ENCODE measurements at regions not wholly inside any gene's neighbourhood (a gene's known extent, or its start where the extent isn't known, plus 50 kb on each side); places are given as distances from the start of the nearest gene placed in this dataset.

DNA sequence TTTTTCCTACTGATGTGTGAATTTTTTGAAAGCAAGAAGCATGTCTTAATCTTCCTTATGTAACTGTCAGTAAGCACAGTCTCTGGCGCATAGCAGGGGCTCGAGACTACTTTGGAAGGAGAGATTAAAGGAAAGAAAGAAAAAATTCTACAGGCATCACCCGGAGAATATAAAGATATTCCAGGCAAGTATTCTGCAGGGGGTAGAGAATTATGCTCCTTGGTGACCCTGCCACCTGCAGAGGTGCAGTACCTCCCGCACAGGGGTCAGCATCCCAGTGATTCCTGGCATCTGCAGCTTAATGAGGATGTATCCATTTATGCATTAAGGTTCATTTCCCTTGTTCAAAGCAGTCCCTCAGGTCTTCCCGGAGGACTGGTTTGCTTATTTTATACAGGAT lies 87.6 kb upstream of the WLS start:
- H3K4me3 ChIP-seq (ENCODE audit: low read depth, low read length, poor library complexity, severe bottlenecking), result no peak overlapping the region
- no peaks in the 10 kb centered on the region for H3K9me3 ChIP-seq (ENCODE audit: low read depth, low read length, poor library complexity, severe bottlenecking)
- DNase-seq (ENCODE audit: low spot score), result no peak
- H3K27ac ChIP-seq (ENCODE audit: low read depth, low read length, poor library complexity, severe bottlenecking), result no peak overlapping the region
- POLR2A ChIA-PET (ENCODE audit: low non-redundant PET), result no interaction called here
- intact Hi-C loops (cut with micrococcal nuclease; ENCODE audit: unreplicated experiment), result no loop called here
- BruUV-seq (replicated peaks), result no TSS peak
- TF ChIP-seq EZH2 (IDR thresholded peaks at IDR 0.05; ENCODE audit: borderline replicate concordance, low read depth, low read length, poor library complexity, severe bottlenecking), result no peak
- TF ChIP-seq, protein P1, sequence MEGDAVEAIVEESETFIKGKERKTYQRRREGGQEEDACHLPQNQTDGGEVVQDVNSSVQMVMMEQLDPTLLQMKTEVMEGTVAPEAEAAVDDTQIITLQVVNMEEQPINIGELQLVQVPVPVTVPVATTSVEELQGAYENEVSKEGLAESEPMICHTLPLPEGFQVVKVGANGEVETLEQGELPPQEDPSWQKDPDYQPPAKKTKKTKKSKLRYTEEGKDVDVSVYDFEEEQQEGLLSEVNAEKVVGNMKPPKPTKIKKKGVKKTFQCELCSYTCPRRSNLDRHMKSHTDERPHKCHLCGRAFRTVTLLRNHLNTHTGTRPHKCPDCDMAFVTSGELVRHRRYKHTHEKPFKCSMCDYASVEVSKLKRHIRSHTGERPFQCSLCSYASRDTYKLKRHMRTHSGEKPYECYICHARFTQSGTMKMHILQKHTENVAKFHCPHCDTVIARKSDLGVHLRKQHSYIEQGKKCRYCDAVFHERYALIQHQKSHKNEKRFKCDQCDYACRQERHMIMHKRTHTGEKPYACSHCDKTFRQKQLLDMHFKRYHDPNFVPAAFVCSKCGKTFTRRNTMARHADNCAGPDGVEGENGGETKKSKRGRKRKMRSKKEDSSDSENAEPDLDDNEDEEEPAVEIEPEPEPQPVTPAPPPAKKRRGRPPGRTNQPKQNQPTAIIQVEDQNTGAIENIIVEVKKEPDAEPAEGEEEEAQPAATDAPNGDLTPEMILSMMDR (conservative IDR thresholded peaks at IDR 0.05; ENCODE audit: low read depth, low read length), result no peak
- CTCF ChIA-PET, result no interaction called here
- no peaks in the 10 kb centered on the region for H3K27me3 ChIP-seq (replicated peaks; ENCODE audit: insufficient read depth, low read depth, low read length, poor library complexity)
- H3K36me3 ChIP-seq (ENCODE audit: insufficient read depth, low read length, poor library complexity, severe bottlenecking), result no peaks in the 10 kb centered on the region
- H3K4me1 ChIP-seq (ENCODE audit: insufficient read depth, low read length, poor library complexity, severe bottlenecking), result no peaks in the 10 kb centered on the region

- Histone ChIP-seq H3K4me1 (ENCODE audit: insufficient read depth, low read length, poor library complexity, severe bottlenecking) (peaks cover 14% of the 10 kb centered on the region), H3K4me3 (ENCODE audit: low read depth, low read length, poor library complexity, severe bottlenecking) (no peak overlapping the region), H3K9me3 (ENCODE audit: low read depth, low read length, poor library complexity, severe bottlenecking) (no peaks in the 10 kb centered on the region), H3K27ac (ENCODE audit: low read depth, low read length, poor library complexity, severe bottlenecking) (no peak overlapping the region), H3K27me3 (replicated peaks; ENCODE audit: insufficient read depth, low read depth, low read length, poor library complexity) (no peaks in the 10 kb centered on the region), H3K36me3 (ENCODE audit: insufficient read depth, low read length, poor library complexity, severe bottlenecking) (no peaks in the 10 kb centered on the region)
- DNase-seq (ENCODE audit: low spot score), result no peak
- intact Hi-C loops (cut with micrococcal nuclease; ENCODE audit: unreplicated experiment), result no loop called here
- BruUV-seq (replicated peaks), result no TSS peak
- POLR2A ChIA-PET (ENCODE audit: low non-redundant PET), result no interaction called here
- CTCF ChIA-PET, result no interaction called here
- TF ChIP-seq, protein P1 (conservative IDR thresholded peaks at IDR 0.05; ENCODE audit: low read depth, low read length), result no peak
- TF ChIP-seq EZH2 (IDR thresholded peaks at IDR 0.05; ENCODE audit: borderline replicate concordance, low read depth, low read length, poor library complexity, severe bottlenecking), result no peak
Observed at GRCh38 chr1:68317543-68317942, 85.2 kb upstream of the WLS start.

GRCh38 chr1:68314151-68314780 lies 81.9 kb upstream of the WLS start:
- no peak for DNase-seq (ENCODE audit: low spot score)
- H3K4me3 ChIP-seq (ENCODE audit: low read depth, low read length, poor library complexity, severe bottlenecking), result no peak overlapping the region
- intact Hi-C loops (cut with micrococcal nuclease; ENCODE audit: unreplicated experiment), result no loop called here
- BruUV-seq (replicated peaks), result no TSS peak
- no peaks in the 10 kb centered on the region for H3K36me3 ChIP-seq (ENCODE audit: insufficient read depth, low read length, poor library complexity, severe bottlenecking)
- no peak for TF ChIP-seq EZH2 (IDR thresholded peaks at IDR 0.05; ENCODE audit: borderline replicate concordance, low read depth, low read length, poor library complexity, severe bottlenecking)
- TF ChIP-seq, protein P1 (conservative IDR thresholded peaks at IDR 0.05; ENCODE audit: low read depth, low read length), result no peak
- no peaks in the 10 kb centered on the region for H3K27me3 ChIP-seq (replicated peaks; ENCODE audit: insufficient read depth, low read depth, low read length, poor library complexity)
- H3K9me3 ChIP-seq (ENCODE audit: low read depth, low read length, poor library complexity, severe bottlenecking), result no peaks in the 10 kb centered on the region
- CTCF ChIA-PET, result no interaction called here
- POLR2A ChIA-PET (ENCODE audit: low non-redundant PET), result no interaction called here
- H3K27ac ChIP-seq (ENCODE audit: low read depth, low read length, poor library complexity, severe bottlenecking), result peak overlapping the region; percentile 31
- peaks cover 14% of the 10 kb centered on the region for H3K4me1 ChIP-seq (ENCODE audit: insufficient read depth, low read length, poor library complexity, severe bottlenecking)

All from A673 (cell line).